CD4-positive, alpha-beta T cell treated with Interleukin-17A for 1 hour (primary cell): ENCODE measurements at regions not wholly inside any gene's neighbourhood (a gene's known extent, or its start where the extent isn't known, plus 50 kb on each side); places are given as distances from the start of the nearest gene placed in this dataset.

Experiments
- DNase-seq: peaks from one replicate; pipeline ENCODE4 v3.0.0-alpha.2; 2020

DNA sequence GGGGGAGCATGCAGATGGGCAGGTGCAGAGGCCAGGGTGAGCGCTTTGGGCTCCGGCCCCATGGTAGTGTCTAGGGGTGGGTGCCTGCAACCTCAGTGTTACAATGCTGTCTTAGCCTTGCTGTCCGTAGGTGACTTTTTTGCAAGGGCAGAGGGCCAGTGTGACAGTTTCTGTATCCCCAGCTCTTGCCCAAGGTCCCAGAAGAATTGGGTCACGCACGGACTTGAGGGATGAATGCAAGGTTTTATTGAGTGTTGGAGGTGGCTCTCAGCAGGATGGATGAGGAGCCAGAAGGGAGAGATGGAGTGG is 492.5 kb downstream of the AGTPBP1 start:
- no peak for DNase-seq

DNA sequence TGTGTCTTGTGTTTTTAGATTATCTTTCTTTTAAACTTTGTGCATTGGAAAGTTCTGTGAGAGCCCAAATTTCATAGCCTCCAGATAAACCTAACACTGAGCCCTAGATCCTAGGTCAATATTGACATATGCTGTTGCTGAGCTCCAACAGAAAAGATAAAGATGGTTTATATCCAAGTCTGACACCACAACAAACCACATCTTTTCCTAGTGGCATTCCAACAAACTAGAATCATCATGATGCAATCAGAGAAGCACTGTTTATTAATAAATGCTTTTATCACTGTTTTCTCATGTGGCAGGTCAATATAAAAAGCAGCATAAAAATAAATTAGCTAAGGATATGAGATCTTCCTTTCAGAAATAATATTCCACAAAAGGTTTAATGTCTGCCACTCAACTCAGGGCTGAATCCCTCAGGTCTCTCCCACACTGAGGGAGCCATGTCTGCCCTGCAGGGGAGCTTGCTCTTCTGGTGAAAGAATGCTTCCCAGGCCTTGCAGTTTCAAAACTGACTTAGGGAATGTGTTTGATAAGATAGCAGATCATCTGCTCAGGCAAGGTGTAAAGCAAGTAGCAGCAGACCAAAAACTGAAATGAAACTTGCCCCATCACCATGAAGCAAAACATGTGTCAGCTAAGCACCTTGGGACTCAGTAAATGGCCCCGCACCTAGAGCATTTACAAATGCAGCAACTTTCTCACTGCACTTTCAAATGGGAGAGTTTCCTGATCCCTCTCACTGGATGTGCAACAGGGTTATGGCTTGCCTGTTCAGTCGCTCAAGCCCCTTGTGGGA is 493.0 kb downstream of the AGTPBP1 start:
- DNase-seq: no peak

GRCh38 chr9:85246541-85246940 is 495.2 kb downstream of the AGTPBP1 start:
- DNase-seq: no peak

GRCh38 chr9:85244856-85245255 is 496.9 kb downstream of the AGTPBP1 start:
- no peak for DNase-seq

GRCh38 chr9:85243977-85244376 is 497.8 kb downstream of the AGTPBP1 start:
- DNase-seq: no peak

- DNase-seq: no peak
Observed at GRCh38 chr9:85237478-85237877, 504.3 kb downstream of the AGTPBP1 start.

GRCh38 chr9:85230081-85230480 is 511.7 kb downstream of the AGTPBP1 start:
- no peak for DNase-seq

DNA sequence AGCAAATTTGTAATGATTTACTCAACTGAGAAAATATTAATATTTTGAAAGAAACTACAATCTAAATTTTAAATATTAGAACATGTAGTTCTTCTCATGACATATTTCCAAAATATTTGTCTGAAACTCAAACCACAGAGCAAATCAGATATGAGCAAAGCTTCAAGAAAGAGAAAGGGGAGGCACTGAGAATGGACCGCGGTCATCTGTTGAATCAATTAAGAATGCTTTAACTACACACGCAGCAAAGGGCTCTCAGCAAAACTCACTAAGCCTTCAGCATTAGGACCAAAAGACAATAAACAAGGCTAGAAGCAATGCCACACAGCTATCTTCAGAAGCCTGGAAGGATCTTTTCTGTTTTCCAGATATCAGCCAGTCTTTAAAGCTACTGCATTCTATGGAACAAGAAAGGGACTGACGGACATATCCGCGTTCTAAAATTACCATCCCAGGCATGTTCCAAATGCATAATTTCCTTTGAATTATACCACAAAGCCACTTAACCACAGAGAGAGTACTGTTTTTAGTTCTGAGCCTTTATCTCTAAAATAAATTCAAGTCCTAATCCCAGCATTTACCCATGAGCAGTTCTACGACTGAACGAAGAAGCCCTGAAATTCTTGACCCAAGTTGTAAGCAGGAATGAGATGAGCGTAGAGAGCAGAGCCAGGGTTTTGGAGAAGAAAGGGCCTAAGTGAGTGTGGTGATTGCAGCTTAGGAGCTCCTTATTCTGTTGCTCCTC is 513.5 kb downstream of the AGTPBP1 start:
- DNase-seq: no peak

- no peak for DNase-seq
Observed at GRCh38 chr9:85225180-85225579, 516.6 kb downstream of the AGTPBP1 start.

DNA sequence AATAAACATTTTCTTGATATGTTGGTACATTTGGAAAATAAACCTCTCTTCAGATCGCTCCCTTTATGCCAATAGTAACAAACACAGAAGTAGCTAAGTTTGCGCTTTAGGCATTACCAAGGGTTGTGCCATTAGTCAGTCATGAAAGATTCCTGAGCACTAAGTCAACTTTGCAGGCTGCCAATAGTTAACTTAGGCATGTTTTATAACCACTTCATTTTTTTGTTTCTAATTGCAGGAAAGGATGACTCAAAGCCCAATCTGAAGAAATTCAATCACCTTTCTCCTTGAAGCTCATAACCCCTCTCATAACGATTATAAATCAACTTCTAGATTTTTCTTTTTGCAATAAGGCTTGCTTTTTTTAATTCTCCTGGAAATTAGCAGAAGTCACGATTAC is 517.0 kb downstream of the AGTPBP1 start:
- DNase-seq: no peak

- DNase-seq: no peak
Observed at GRCh38 chr9:85224301-85224700, 517.5 kb downstream of the AGTPBP1 start.

GRCh38 chr9:85223506-85224125 is 518.1 kb downstream of the AGTPBP1 start:
- DNase-seq: no peak

DNA sequence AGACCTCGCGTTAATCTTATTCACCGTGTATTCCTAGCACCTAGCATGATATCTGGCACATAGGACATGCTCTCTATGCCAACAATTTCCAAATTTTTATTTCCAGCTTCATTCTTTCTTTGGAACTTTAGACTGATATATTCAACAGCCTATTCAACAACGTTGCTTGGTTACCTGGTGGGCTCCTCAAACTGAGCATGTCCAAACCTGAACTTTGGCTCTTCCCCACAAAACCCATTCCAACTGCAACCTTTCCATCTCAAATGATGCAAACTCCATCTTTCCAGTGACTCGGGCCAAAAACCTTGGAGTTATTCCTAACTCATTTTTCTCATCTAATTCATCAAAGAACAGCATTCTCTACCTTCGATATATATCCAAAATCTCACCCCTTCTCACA is 525.2 kb downstream of the AGTPBP1 start:
- no peak for DNase-seq

DNA sequence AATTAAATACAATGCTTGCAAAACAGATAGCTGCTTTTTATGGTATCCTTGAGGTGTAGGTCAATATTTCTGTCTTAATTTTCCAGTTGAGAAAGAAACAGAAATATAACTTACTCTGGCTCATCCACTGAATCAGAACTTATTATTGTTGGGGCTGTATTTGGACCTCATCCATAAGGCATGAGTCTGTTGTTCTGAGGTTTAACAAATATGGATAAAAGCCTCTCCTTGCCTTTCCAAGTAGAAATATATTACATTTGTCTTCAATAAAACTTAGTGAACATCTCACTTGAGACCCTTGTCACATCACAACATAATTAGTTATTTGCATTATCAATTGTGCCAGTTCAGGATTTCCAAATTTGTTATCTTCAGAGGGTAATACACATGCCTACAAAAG is 525.8 kb downstream of the AGTPBP1 start:
- DNase-seq: no peak

DNA sequence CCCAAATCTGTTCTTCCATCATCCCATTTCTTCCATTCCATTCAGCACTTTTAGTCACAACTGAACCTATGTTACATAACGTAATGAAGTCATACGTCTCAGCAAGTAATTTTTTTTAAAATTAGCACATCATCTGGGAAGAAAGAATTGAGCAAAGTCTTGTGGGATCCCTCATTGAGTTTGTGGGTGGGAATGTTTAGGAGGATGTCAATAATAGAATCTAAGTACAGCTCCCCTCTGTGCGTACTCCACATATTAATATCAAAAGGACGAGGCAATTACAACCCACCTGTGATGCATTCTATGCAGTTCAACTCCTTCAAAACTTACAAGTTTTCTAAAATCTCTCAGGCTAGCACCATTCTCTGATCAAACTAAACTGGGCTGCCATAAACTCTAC is 526.3 kb downstream of the AGTPBP1 start:
- no peak for DNase-seq

- DNase-seq: no peak
Observed at GRCh38 chr9:85213650-85214607, 527.8 kb downstream of the AGTPBP1 start.

DNA sequence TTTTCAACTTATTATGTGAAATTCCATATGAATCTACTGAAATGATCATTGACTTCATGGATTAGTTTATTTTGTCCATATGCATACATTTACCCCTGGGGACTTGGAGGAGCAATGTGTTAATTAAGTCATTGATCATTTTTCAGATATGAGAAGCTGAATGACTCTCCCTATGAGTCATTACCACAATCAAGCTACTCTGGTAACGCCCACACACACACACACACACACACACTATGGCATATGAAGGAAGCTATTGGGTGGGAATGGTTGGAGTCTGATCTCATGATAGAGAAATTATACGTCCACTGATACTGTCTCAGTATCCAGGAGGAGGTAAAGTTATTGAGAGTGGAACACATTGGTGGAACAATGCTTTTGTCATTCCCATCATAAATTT is 528.9 kb downstream of the AGTPBP1 start:
- DNase-seq: no peak

DNA sequence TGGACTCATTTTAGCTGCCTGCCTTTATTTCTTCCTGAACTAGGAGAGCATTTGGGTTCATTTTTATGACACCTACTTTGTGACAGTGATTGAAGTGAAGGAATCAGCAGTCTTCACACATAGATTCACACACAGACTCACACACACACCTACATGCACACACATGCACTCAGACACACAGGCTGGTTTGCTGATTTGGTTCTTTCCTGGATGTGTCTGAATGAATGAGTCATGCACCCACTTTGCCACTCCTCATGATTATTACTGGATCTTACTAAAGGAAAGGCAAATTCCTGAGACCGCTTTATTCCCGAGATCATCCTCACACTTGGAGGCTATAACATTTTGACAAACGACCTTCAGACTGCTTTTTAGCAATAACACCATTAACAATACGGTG is 529.5 kb downstream of the AGTPBP1 start:
- no peak for DNase-seq

DNA sequence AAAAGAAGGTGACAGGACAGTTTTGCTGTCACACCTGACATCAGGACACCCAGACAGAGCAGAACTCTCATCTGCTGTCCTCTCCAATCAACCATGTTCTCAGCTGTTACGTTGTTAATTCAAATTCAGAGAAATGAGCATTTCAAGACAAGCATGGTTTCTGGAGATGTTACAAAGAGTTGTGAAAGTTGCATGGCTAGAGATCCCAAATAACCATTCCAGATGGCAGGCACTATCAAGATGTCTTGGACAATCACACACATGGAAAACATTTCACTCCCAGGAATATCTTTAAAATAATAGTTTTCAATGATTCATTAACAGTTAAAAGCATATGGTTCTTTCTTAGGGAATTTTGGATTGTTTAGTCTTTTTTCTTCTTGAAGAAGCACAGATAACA is 533.1 kb downstream of the AGTPBP1 start:
- DNase-seq: no peak

DNA sequence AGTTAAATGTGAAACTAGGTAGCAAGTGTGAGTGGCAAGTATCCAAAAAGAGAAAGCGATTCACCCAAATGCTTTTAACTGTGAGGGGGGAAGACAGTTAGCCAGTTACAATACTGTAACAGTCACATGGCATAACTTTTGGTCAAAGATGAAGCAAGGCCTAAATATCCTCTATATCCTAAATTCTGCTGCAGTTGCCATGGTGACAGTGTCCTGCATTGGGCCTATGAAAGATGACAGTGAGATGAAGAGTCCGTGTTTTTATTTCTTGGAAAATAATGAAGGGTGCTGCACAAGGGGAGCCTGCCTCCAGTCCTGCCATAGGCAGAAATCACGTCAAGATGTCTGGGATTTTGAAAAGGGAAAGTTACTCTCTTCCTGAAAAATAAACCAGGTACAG is 534.6 kb downstream of the NTRK2 start:
- DNase-seq: no peak

- DNase-seq: no peak
Observed at GRCh38 chr9:85202596-85202995, 533.1 kb downstream of the NTRK2 start.

GRCh38 chr9:85200726-85201404 is 531.3 kb downstream of the NTRK2 start:
- DNase-seq: no peak
